ENCODE measurements at regions not wholly inside any gene's neighbourhood (a gene's known extent, or its start where the extent isn't known, plus 50 kb on each side); places are given as distances from the start of the nearest gene placed in this dataset.

DNA sequence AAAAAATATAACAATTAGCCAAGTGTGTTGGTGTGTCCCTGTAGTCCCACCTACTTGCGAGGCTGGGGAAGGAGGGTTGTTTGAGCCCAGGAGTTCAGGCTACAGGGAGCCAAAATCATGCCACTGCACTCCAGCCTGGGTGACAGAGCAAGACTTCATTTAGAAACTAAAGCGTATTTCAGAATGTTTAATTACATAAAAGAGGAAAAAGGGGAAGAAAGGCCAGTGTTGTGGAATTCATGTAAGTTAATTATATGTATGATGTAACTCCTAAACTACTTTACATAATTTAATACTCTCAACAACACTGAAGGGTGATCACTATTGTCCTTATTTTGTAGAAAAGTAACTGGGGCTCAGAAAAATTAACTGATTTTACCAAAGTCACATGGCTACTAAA, 67.2 kb upstream of the HOPX start:
- TF ChIP-seq, protein P1, sequence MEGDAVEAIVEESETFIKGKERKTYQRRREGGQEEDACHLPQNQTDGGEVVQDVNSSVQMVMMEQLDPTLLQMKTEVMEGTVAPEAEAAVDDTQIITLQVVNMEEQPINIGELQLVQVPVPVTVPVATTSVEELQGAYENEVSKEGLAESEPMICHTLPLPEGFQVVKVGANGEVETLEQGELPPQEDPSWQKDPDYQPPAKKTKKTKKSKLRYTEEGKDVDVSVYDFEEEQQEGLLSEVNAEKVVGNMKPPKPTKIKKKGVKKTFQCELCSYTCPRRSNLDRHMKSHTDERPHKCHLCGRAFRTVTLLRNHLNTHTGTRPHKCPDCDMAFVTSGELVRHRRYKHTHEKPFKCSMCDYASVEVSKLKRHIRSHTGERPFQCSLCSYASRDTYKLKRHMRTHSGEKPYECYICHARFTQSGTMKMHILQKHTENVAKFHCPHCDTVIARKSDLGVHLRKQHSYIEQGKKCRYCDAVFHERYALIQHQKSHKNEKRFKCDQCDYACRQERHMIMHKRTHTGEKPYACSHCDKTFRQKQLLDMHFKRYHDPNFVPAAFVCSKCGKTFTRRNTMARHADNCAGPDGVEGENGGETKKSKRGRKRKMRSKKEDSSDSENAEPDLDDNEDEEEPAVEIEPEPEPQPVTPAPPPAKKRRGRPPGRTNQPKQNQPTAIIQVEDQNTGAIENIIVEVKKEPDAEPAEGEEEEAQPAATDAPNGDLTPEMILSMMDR (IDR thresholded peaks at IDR 0.05), result no peak
- ATAC-seq (ENCODE audit: insufficient number of reproducible peaks, low FRiP score, low read depth) (no peak), DNase-seq (ENCODE audit: low spot score) (no peak)
- Histone ChIP-seq H3K27ac (no peak overlapping the region), H3K36me3 (no peaks in the 10 kb centered on the region), H3K4me3 (no peak overlapping the region), H3K9me3 (no peaks in the 10 kb centered on the region), H3K4me1 (ENCODE audit: control insufficient read depth in 1 of 2, low read depth in 2 of 2) (no peaks in the 10 kb centered on the region), H3K27me3 (replicated peaks; ENCODE audit: insufficient read depth) (no peaks in the 10 kb centered on the region)

DNA sequence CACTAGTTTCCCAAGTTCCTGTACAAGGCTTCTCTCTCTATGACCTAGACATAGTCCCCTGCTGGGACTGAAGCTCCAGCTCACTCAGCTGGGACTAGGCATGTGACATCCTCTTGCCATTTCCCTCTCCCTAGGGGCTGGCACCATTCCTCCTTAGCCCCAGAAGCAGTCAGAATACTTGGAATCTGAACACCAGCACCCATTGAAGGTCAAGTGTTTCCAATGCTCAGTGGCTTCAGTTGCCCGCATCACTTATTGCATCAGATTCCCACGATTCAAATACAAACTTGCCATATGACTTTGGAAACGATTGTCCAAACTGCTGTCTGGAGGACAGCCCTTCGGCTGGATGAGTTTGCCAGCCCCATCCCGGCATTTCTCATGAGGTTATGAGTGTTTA, 65.5 kb upstream of the HOPX start:
- ATAC-seq (ENCODE audit: insufficient number of reproducible peaks, low FRiP score, low read depth) (no peak), DNase-seq (ENCODE audit: low spot score) (no peak)
- H3K27ac ChIP-seq, result no peak overlapping the region
- no peaks in the 10 kb centered on the region for H3K36me3 ChIP-seq
- H3K4me1 ChIP-seq (ENCODE audit: control insufficient read depth in 1 of 2, low read depth in 2 of 2), result no peaks in the 10 kb centered on the region
- TF ChIP-seq, protein P1 (IDR thresholded peaks at IDR 0.05), result no peak
- no peak overlapping the region for H3K4me3 ChIP-seq
- no peaks in the 10 kb centered on the region for H3K9me3 ChIP-seq
- H3K27me3 ChIP-seq (replicated peaks; ENCODE audit: insufficient read depth), result no peaks in the 10 kb centered on the region

DNA sequence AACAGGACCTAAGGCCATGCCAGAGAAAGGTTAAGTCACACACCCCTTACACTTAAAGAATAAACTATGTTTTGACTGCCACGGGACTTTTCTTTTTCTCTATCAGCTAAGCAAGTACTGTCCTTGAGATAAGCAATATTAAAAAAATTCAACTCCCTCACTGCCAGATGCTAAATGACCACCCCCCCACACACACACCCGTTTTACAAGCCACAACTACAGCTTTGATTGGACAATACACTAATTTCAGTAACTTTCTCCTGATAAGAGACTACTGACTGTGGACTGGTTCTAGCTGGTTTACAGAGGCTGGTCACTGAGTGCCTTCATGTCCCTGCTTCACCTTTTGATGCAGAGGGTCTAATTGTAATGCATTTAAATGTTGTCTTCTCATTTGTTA, 63.9 kb upstream of the HOPX start:
- Histone ChIP-seq H3K4me1 (ENCODE audit: control insufficient read depth in 1 of 2, low read depth in 2 of 2) (no peaks in the 10 kb centered on the region), H3K27me3 (replicated peaks; ENCODE audit: insufficient read depth) (no peaks in the 10 kb centered on the region), H3K36me3 (no peaks in the 10 kb centered on the region), H3K9me3 (no peaks in the 10 kb centered on the region), H3K27ac (no peak overlapping the region), H3K4me3 (no peak overlapping the region)
- ATAC-seq (ENCODE audit: insufficient number of reproducible peaks, low FRiP score, low read depth) (no peak), DNase-seq (ENCODE audit: low spot score) (no peak)
- TF ChIP-seq, protein P1 (IDR thresholded peaks at IDR 0.05), result no peak

DNA sequence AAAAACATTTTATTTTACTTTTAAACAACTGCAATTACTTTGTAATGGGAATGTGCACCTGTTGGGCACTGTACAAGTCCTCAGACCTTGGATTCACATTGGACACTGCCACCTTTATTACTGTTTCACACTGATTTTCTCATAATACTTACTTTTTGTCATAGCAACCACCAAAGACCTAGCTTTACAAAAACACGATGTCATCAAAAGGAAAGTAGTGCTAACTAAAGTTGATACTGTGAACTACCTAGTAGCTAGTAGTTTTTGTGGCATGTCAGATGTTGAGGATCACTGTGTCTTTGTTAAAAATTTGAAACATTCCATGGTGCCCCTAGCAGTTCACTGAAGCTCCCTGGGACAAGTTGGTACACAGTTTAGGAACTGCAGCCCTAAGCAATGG, 62.9 kb upstream of the HOPX start:
- ATAC-seq (ENCODE audit: insufficient number of reproducible peaks, low FRiP score, low read depth) (no peak), DNase-seq (ENCODE audit: low spot score) (no peak)
- Histone ChIP-seq H3K9me3 (no peaks in the 10 kb centered on the region), H3K27me3 (replicated peaks; ENCODE audit: insufficient read depth) (no peaks in the 10 kb centered on the region), H3K36me3 (no peaks in the 10 kb centered on the region), H3K4me1 (ENCODE audit: control insufficient read depth in 1 of 2, low read depth in 2 of 2) (no peaks in the 10 kb centered on the region), H3K27ac (no peak overlapping the region), H3K4me3 (no peak overlapping the region)
- TF ChIP-seq, protein P1 (IDR thresholded peaks at IDR 0.05), result no peak

DNA sequence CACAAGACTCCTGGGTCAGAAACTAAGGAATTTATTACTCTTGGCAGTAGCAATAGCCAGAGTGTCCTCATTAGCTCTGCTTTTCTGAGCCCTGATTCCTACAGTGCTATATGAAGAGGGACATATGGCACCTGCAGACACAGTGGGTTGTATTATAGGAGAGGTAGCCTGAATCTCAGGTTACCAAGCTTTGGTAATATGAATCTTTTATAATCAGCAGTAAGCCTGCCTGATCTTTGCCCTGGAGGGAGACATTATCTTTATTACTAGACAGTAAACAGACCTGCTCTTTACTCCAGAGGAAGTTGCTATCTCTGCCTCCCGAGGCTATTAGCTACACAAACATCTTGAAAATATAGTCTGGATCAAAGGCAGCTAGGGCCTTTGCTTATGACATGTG, 62.5 kb upstream of the HOPX start:
- H3K27me3 ChIP-seq (replicated peaks; ENCODE audit: insufficient read depth), result no peaks in the 10 kb centered on the region
- DNase-seq (ENCODE audit: low spot score) (no peak), ATAC-seq (ENCODE audit: insufficient number of reproducible peaks, low FRiP score, low read depth) (no peak)
- H3K9me3 ChIP-seq, result no peaks in the 10 kb centered on the region
- H3K36me3 ChIP-seq, result no peaks in the 10 kb centered on the region
- no peak overlapping the region for H3K27ac ChIP-seq
- TF ChIP-seq, protein P1 (IDR thresholded peaks at IDR 0.05), result no peak
- H3K4me3 ChIP-seq, result no peak overlapping the region
- no peaks in the 10 kb centered on the region for H3K4me1 ChIP-seq (ENCODE audit: control insufficient read depth in 1 of 2, low read depth in 2 of 2)

Measured in thoracic aorta (tissue), 2 donors.